GM12875 (cell line): ENCODE measurements at regions not wholly inside any gene's neighbourhood (a gene's known extent, or its start where the extent isn't known, plus 50 kb on each side); places are given as distances from the start of the nearest gene placed in this dataset.

Source experiments
- H3K4me3 ChIP-seq: one replicate; pipeline ENCODE4 v1.5.1; 2011; ENCODE audit warnings: low read depth, low read length, control low read depth
- TF ChIP-seq, protein P1 (sequence below): IDR thresholded peaks from 2 replicates; pipeline ENCODE4 v1.5.1; 2011; ENCODE audit warnings: low read depth, mild to moderate bottlenecking, control low read depth, inconsistent platforms, low read length, moderate library complexity, borderline replicate concordance; ENCODE audit not compliant: insufficient read depth

DNA sequence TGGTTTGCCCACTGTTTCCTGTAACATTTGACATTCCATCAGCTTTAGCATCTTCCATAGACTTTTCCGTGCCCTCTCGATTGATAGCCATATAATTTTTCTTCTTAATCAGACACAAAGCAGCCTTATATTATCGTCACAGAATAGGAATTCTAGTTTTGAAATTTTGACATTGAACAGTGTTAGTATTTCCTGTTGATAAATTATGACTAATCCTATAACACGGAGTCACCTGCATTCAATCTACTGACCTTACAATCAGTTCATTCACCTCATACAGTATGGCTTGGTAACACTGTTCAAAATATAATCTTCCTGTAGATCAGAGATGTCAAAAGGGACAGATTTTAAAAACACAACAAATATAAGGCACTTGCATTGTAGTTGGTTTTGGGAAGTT lies 423.7 kb downstream of the C3orf38 start:
- TF ChIP-seq, protein P1, sequence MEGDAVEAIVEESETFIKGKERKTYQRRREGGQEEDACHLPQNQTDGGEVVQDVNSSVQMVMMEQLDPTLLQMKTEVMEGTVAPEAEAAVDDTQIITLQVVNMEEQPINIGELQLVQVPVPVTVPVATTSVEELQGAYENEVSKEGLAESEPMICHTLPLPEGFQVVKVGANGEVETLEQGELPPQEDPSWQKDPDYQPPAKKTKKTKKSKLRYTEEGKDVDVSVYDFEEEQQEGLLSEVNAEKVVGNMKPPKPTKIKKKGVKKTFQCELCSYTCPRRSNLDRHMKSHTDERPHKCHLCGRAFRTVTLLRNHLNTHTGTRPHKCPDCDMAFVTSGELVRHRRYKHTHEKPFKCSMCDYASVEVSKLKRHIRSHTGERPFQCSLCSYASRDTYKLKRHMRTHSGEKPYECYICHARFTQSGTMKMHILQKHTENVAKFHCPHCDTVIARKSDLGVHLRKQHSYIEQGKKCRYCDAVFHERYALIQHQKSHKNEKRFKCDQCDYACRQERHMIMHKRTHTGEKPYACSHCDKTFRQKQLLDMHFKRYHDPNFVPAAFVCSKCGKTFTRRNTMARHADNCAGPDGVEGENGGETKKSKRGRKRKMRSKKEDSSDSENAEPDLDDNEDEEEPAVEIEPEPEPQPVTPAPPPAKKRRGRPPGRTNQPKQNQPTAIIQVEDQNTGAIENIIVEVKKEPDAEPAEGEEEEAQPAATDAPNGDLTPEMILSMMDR, result no peak
- no peak overlapping the region for H3K4me3 ChIP-seq

DNA sequence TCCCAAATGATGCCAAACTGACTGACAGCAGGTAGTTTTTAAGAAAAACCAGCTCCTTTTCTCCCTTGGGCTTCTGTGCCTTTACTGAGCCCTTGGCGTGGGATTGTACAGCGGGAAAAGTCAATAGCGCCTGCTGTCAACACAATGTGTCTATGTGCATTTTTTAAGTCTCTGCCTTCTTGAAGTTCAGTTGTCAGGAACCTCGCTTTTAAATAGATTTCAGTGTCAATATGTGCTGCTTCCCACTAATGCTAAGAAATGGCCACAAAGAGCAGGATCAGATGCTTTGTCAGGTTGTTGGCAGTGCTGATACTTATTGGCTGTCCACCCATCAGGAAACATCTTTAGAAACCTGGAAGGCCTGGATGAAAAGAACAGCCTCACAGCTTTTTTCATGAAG lies 424.4 kb downstream of the C3orf38 start:
- TF ChIP-seq, protein P1, result no peak
- H3K4me3 ChIP-seq, result no peak overlapping the region

DNA sequence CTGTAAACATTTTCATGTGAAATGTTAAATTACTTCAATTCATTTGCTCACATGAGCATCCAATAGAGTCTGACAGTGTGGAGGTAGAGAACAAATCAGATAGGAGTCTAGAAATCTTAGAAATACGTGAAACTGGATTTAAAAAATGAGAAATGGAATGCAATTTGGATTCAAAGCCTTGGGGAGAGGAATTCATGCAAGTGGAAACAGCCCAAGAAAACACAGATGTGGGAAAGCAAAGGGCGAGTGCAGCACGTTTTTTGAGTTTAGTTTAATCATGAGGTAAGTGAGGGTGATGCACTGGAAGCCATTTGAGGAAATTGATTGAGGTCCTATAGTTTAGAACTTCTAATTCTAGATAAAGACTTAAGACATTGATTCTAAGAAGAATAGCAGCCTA lies 434.7 kb downstream of the C3orf38 start:
- TF ChIP-seq, protein P1, result no peak
- no peak overlapping the region for H3K4me3 ChIP-seq

DNA sequence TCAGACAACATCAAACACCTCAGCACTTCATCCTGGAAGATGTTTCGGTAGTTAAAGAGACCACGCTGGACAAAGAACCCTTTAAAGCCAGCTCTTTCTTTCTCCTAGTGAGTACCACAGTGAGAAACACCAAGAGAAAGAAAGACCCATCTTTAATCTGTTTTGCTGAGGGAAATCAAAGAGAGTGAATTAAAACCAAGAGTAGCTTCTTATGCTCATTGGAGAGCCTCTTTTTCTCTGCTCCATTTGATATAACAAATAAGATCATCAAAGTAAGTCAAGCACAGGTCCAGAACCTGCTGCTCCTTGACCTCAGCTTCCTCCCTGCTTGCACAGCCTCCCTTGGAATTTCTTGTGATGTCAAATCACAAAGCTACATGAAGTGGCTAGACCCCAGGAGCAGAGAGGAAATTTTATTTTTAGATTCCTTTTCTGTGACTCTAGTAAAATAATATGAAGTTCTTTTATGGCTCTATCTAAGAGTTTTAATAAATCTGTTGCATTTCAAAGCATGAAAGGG lies 436.4 kb downstream of the C3orf38 start:
- no peak overlapping the region for H3K4me3 ChIP-seq
- TF ChIP-seq, protein P1, result no peak

DNA sequence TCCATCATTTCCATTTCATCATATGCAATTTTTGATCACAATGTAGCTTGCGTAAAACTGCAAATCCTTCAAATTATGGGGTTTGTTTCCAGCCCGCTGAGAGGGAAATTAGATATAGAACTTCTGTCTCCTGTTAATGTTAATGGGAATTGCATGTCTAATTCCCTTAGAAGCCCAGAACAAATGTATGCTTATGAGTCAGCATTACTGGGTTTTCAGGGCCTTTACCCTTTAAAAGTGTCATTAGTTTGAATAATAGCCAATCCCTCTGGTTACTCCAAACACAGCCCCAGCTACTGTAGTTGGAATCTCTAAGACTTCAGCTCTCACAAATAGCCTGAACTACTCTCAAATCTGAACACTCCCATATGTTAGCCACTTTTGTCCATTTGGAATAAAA lies 439.4 kb downstream of the C3orf38 start:
- TF ChIP-seq, protein P1, result no peak
- H3K4me3 ChIP-seq, result no peak overlapping the region

DNA sequence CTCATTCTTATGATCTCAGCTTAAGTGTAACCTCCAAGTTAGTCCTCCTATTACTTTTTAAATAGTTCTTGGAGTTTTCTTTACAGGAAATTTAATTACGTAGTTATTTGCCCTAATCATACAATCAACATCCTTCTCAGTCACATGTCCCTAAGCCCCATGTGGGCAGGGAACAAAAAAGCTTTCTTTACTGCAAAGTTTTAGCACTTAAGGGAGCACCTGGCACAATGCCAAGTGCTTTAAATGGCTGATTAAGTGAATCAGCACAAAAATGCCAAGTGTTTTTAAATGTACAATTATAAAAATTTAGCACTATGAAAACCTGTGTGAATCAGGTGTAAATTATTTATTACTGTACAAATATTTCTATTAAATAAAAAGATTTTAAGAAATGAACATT lies 445.3 kb downstream of the C3orf38 start:
- TF ChIP-seq, protein P1, result no peak
- H3K4me3 ChIP-seq, result no peak overlapping the region

DNA sequence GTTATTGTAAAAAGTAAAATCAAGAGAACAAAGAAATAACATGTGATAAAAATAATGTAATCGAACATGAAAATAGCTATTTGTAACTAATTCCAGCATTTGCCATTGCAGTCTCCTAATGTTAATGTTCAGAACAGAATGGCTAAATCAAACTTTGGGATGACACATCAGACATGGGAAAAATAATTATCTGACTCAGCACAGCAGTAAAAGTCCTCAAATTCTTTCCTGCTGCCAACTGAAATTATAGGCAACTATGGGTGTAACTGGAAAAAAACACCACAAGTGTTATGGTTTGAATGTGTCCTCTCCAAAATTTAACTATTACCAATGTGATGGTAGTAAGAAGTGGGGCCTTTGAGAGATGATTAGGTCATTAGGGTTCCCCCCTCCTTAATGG lies 446.7 kb downstream of the C3orf38 start:
- TF ChIP-seq, protein P1, result no peak
- H3K4me3 ChIP-seq, result no peak overlapping the region
